HPDE6-E6E7 (cell line): ENCODE measurements at regions not wholly inside any gene's neighbourhood (a gene's known extent, or its start where the extent isn't known, plus 50 kb on each side); places are given as distances from the start of the nearest gene placed in this dataset.

Experiments
- DNase-seq: peaks from one replicate; pipeline ENCODE4 v3.0.0; 2011; ENCODE audit warnings: missing footprints; ENCODE audit errors: extremely low spot score

DNA sequence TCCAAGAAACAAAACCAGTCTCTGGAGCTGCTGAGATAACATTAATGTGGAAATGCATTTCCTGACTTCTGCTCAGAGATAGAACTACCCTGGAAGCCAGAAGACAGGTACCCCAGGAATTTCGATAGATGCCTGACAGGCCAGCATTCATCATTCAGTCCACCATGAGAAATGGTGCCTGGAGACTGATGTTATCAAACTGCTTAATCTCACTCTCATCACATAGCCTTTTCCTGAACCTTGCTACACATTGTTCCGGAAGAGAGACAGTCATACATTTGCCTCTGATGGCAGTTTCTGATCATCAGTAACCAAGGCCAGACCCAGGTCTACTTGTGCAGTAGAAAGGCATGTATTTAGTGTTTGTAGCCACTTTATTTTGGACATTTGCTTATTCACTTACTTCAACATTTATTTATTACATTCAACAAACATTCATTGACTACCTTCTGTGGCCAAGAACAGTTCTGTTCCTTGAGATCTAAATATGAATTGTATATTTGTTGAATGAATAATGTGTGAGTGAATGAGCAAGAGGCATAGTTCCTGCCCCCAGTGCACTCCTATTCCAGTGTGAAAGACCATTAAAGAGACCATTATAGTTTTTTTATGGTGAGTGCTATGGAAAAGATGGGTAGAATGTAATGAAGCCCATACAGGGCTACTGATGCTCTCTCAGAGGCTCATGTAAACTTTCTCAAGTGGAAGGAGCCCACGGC is 485.7 kb downstream of the NUF2 start:
- no peak for DNase-seq

DNA sequence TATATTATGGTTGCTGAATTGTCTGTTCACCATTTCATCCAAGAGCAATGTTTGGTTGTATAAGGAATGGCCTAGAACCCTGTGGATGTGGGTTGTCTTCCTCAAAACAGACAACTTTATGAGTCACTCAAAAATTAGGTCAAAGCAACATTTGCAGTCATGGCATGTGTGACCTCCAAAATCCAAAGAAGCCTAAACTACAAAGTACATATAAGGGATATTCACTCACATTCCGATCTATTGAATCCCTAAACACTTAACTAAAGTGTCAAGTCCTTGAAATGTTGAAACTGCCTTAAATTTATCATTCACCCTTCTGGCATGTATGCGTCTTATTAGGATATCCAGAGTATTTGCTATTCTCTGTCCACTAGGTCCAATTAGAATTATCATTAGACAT is 491.5 kb downstream of the NUF2 start:
- DNase-seq, result no peak

DNA sequence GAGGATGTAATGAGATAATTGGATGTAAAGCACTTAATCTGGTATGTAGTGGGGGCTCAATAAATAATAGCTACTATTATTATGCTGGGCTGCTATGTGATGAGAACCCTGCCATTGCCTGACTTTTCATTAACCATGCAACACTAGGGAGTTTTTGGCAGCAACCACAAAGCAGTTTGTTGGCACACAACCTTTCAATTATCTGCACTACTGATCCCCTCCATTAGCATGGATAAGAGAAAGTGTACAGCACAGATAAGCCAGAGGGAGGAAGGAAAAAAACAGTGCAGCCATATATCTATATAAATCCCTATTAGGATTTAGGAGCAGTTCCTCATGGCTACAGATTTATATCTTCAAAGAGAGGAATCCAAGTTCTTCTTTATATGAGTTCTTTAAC is 498.5 kb downstream of the NUF2 start:
- DNase-seq, result no peak

DNA sequence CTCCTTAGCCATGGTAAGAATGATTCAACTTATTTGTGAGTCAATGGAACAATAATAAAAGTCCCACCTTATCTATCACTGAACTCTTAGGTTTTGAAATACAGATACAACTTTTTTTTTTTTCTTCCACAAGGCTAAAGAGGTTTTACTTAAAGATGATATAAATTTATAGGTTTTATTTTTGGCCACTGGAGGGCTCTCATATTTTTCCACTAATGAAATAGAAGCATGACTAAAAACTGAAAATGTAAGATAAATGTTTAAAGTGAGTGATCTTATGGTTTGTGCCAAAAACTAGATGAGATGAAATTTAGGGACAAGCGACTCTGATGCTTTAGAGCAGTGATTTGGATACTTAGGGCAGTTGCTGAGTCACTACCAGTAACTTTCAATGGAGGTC is 499.0 kb downstream of the NUF2 start:
- DNase-seq, result no peak

DNA sequence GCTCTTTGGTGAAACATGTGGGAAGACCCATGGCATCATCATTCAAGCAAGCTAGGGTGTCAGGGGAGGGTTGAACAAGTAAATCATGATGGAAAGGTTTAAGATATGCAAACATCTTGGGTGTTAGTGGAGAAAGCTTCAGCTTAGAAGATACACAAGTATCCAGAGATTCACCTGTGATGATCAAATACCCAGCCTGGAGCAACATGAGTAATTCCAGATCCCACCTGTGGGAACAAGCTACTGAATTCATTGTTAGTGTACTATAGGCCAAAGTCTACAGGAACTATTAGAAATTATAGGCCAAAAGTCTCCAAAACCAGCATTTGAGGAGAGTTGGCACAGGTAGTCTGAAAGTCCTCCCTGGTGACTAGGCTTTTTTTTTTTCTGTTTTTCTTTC is 499.9 kb downstream of the NUF2 start:
- no peak for DNase-seq

DNA sequence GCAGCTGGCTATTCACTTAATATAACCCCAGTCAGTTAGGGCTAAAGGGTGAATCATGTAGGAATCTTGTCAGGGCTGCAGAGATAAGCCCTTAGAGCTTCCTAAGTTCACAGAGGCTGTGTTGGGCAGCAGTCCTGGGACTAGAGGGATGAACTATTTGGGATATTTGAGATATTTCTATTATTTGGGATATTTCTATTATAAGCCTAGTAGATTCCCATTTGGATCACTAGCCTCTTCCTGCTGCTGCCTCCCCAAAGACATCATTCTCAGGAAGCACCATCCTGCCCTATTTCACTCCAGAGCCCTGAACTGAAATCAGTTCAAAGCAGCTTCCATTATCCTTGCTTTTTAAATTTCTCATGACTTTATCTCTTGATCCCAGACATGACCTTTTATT is 501.3 kb downstream of the NUF2 start:
- no peak for DNase-seq

DNA sequence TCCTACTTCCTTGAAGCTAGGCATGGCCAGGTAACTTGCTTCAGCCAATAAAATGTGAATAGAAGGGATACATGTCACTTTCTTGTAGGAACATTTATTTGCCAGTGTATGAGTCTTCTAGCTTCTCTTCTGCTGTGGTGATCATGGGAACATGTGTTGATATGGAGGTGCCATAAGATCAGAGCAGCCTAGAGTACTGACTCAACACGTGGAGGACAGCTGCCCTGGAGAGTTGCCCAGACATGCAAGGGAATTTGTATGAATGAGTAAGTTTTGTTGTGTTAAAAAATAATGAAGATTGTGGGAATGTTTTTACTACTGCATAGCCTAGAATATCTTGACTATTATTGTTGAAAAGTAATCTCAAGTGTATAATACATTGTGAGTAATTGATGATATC is 502.3 kb downstream of the NUF2 start:
- DNase-seq, result peak; percentile 20

DNA sequence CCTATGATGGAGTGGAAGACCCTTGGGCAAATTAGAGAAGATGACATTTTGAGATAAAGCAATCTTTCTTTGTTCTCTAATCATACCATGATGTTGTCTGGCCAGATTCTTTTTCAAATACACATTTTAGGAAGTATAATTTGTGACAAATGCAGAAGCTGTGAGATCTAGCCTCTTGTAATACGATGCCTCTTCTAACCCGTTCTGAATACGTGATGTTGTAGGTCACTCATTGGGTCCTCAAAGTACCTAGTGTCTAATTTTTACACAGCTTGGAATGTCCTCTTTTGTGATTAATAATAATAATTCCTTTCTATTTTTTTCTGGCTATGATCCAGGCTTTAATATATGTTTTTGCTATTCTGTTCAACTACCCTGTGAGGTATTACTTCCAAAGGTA is 502.7 kb downstream of the NUF2 start:
- DNase-seq, result no peak

DNA sequence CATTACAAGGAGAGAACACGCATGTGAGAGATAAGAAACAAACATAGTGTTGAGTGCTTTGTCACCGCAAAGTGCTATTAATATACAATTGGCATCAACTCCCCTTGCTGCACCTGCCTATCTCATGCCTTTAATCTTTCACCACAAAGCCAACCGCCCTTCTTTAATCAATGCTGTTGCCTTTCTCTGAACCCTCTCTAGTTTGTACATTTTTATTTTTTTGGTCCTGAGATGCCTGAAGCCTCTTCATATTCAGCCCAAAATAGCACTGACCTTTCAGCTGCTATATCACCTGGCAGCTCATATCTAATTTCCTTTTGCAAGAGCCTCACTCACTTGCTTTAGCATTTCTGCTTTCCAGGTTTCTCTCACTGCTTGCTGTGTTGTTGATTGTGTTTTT is 504.7 kb downstream of the NUF2 start:
- no peak for DNase-seq

DNA sequence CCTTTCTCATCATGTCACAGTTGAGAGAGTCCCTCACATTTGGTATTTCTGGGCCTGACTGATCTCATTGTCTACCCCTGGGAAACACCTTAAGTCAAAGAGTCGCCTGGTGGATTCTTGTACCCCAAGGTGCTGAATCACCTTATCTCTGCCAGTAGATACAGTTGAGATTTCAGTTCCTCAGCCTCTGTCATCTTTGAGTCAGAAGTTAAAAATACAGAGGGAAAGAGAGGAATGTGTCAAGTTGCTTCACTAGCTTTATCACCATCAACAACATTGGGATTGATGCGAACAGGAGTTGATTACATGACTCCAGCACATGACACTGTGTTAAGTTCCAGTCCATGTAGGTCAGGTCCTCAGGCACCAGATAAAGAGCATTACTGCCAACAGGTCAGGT is 513.0 kb downstream of the NUF2 start:
- no peak for DNase-seq

DNA sequence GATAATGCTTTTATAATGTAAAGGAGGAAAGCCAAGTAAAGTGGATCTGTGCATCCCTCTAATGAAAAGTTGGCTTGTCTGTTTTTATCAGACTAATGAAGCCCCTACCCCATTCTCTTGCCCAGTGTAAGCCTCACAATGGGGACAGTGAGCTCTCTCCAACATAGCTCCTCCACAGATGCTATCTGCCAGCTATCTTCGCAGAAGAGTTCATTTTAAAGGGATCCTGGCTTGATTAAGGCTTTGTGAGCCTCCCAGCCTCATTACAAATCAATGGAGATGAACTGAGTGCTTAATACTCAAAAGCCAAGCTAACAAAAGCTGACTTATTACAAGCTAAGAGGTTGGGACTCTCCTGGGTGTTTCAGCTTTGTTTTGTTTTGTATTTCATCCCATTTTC is 514.7 kb downstream of the NUF2 start:
- no peak for DNase-seq

DNA sequence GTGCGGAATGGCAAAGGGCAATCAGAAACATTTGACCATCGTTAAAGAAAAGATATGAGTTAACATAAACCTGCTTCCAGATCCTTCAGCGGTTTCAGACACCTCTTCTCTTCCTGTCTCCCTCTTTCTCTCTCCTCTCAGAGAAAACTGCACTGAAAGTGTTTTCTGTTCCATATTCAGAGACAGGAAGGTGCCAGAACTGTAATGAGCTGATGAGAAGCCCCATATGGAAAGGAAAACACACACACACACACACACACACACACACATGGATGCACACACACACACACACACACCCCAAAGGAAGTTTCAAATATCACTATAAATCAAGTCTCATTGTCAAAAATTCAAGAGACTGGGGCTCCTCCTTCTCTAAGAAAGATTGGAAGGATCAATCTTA is 515.5 kb downstream of the NUF2 start:
- DNase-seq, result no peak

DNA sequence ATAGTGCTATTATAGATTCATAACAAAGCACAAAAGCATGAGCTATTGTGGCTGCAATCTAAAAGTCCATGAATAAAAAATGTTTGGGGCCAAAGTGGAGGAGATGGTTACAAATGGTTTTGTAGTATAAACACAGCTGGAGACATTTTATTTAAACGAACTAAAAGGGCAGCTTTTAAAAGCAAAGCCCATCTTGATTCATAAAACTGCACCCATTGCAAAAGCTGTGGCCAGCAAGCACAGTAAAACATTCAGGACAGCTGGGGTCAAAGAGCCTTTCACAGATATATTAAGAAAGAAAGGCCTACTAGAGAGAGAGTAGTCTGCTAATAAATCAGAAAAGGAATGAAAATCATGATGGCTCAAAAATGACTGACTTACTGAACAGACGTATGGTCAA is 520.8 kb downstream of the NUF2 start:
- no peak for DNase-seq

DNA sequence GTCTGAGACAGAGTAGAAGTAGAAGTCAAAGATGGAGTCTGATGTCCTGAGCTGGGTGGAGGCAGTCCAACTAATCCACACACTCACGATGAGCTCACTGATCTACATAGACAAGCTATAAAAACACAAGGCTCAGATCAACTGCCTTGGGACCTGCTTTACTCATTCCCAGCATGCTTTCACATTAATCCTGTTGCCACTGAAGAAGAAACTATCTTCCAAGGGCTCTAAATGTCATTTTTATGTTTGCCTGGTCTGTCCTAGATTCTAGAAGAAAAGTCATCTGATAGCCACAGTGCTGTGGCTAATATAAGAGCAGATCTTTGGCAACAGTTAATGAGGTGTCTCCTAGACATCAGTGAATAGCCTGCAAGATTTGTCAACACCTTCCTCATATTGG is 522.7 kb downstream of the NUF2 start:
- DNase-seq, result no peak

DNA sequence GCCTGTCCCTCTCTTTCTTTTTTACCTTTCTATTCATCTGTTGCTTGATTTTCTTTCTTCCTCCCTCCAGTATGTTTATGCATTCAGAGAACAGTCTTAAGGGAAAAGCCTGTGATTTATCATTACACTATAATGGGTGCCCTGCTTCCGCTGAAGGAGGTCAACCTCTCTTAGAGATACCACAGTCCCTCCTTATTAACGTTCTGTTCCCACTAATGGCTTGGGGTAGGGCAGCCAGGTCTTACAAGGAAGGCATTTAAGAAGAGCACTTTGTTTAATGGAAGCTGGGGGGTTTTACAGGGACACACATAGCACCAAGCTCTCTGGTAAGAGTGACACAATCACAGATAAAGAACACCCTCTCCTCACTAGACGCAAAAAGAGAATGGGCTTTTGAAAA is 523.5 kb downstream of the NUF2 start:
- DNase-seq, result no peak

DNA sequence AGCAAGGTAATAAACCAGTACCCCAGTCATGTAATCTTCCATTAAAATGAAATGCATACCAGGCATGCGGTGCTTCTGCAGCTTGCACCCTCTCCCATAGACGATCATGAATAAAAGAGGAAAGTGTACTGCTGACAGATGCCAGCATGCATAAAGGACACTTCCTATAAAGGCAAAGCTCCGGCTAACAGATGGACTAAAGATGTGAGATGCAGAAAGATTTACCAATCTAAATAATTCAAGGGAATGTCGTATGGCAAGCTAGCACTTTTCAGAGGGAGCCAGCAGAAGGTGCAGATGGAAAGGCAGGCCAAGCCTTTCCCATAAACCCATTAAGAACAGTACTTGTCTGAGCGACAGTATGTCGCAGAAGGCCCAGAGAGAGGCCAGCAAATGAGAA is 542.0 kb downstream of the NUF2 start:
- DNase-seq, result no peak

DNA sequence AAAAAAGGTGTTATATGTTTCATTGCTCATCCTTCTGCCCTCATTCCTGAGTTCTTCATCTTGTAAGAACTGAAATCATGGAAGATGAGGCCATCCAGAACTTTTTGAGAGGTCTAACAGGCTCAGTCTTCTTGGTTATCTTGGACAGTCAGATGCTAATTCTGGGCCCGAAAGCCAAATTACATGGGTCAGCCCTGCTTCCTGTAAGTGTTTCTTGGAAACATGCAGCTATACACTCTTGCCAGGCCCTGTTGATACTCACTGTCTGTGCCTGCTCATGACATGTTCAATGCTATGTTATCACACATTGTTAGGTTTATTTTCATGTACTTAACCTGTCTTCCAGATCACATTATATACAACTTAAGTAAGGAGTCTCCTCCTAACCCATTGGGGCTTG is 542.5 kb downstream of the NUF2 start:
- no peak for DNase-seq

DNA sequence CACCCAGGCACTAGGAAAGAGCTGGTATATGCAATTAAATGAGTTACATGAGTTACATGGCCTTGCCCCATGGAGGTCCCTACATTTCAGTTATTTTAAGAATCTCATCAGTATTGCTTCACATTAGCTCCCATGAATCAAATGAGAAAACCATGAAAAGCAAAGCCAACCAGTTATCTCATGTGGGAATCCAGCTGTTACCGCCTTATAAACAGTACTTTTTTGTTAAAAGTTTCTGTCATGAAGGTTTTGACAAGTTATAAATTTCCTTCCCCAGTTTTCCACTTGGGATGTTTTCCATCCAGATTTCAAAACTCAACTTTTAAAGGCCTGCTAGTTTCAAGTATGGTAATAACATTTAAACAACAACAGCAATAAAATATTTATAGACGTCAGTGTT is 544.8 kb downstream of the NUF2 start:
- DNase-seq, result no peak

DNA sequence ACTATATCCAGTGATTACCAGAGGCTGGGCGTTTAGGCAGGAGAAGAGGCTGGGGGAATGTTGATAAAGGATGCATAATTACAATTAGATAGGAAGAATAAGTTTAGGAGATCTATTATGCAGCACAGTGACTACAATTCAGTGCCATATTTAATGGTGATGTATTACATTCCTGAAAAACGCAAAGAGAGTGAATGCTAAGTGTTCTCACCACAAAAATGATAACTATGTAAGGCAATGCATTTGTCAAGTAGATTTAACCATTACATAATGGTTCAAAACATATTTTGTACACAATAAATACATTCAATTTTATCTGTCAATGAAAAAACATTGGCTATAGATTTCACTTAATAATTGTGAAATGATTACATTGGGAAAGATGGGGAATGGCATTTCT is 548.9 kb downstream of the NUF2 start:
- no peak for DNase-seq

DNA sequence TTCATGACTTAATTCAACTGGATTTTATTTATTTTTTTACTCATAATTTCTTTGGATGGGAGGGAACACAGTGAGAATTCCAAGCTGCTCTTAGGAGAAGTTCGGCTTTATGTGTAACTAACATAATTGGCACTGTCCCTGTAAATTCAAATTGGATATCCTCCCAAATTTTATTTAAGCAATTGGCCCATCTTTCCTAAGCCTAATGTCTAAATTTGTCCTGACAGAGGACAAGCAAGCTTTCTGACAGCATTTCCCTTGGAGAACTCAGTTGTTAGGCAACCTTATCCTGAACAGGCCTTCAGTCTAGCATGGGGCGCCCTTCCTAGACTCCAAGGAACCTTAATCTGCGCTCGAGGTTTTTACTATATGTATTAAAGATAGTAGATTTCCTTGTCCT is 550.3 kb downstream of the NUF2 start:
- no peak for DNase-seq

DNA sequence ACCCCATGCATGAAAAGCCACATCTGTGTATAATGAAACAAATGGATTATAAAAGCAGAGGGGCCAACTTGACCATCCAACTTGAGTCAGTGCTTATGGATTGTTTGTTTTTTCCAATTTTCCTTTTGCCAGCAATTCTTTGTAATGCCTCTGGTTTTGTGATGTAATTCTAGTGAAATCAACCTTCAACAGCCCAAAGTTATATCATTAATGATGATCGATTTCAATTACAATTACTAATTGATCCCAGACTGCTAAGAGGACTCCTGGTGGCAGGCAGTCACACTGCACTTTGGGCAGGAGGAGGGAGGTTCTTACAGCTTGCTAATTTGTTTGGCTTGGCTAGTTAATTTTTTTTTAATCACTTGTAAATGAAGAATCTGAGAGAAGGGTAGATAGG is 552.3 kb downstream of the NUF2 start:
- no peak for DNase-seq

DNA sequence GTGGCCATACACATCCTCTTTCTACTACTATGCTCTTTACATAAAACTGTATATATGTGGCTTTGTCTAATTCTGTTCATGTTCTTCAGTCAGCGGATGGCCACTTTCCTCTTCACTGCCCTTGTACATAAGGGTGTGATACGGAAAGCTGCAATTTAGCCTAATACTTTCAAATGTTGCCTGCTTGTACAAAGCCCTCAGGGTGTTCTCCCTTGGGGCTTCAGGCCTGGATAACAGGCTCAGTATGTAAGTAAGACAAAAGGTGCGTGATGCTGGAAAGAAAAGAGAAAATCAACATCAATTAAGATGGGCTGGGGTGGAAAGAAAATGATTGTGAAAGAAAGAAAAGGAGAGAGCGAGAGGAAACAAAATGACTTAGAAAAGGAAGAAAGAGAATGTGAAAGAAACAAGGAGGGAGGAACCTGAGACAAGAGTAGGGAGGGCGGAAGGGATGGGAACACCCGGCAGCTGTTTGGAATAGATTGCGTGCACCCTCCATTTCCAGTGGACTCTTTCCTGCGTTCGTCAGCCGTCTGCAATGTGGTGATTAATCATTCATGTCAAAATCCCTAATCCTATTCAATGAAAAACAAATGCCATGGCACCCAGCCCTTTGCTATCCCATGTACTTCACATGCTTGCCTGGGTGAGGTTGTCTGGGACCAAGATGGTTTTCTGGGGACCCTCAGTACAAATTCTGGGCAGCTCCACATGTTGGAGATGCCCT is 553.6 kb downstream of the NUF2 start:
- peak; percentile 3 for DNase-seq

DNA sequence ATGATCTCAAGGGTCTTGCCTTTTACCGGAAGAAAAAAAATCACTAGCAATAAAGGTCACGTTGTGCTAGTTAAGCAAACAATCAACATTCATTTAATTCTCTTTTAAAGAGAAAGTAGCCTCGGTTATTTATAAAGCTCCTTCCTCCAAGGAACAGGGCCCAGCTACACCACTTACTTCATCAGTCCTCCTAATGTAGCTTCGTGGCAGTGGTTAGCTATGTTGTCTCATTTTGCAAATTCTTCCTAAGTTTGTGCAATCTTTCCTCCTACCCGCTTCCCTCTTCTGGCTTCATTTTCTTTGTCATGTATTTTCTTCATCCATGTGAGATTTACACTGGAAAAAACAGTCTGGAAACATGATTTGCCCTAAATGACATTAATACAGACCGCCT is 554.2 kb downstream of the NUF2 start:
- DNase-seq, result no peak

DNA sequence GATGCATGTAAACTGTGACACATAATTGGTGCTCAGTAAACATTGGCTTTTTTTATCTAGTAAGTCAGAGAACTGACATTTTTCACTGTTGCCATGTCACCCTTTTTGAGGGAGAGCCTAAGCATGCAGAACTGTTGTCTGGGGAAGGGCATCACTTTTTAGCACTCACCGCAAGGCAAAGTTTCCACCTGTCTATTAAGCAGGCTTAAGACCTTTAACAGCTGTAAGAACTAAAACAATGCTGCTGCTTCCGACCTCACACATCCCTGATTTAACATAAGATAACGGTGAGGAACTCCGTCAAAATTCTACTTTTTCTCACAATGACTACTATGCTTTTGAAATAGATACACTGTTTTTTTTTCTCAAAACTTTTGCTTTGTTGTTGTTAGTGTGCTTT is 554.8 kb downstream of the NUF2 start:
- no peak for DNase-seq
